SKM-1 (cell line): ENCODE measurements at regions not wholly inside any gene's neighbourhood (a gene's known extent, or its start where the extent isn't known, plus 50 kb on each side); places are given as distances from the start of the nearest gene placed in this dataset.

ENCODE experiments used
- DNase-seq: peaks from one replicate; lab custom pipeline; 2025; ENCODE audit not compliant: unreplicated experiment; lab: John Stamatoyannopoulos, UW

DNA sequence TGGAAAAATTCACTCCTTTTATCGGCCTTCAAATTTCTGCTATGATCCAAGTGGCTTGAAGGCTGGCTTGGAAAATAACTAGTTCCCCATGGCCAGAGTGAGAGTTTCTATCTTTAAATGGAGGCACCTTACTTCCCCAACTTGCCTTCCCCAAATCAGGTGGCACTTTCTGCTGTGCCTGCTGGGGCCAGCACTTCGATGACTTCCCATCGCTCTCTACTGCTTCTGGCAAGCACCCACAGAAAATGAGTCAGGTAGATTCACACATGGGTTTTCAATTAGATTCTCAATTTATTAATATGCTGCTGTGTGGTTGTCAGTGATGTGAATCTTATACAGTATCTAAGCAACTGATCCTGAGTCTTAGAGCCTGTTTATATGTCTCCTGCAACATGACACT, 398.8 kb upstream of the RAG2 start:
- DNase-seq: no peak

DNA sequence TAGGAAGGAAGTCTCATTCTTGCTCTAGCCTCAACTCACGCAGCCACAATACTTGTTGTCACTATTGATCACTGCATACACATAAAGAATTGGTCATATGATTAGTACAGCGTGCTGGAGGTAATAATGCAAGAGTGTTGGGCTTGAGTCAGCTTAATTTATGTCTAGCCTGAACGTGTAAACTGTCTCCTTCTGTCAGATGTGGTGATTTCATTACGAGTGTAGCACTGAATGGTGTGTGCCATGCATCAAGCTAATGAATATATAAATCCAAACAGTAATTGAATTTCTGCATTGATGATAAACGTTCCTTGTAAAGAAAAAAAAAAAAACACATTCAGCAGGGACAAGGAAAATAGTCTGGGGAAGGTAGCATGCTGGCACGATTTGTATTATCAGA, 396.2 kb upstream of the RAG2 start:
- no peak for DNase-seq

DNA sequence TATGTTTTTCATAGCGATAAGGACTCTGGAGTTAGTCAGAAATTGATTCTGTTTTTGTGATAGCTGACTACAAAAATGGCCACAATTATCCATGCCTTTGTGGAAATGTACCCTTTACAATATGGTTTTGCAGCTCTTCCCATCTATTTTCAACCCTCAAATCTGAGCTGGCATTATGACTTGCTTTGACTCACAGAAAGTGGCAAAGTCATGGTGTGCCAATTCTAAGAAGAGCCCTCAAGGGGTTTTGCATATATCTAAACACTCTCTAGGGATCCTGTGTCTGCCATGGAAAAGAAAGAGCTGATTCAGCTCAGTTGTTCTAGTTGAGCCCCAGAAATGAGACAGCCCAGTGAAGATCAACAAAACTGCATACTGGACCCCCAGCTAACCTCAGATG, 390.5 kb upstream of the RAG2 start:
- DNase-seq: no peak

DNA sequence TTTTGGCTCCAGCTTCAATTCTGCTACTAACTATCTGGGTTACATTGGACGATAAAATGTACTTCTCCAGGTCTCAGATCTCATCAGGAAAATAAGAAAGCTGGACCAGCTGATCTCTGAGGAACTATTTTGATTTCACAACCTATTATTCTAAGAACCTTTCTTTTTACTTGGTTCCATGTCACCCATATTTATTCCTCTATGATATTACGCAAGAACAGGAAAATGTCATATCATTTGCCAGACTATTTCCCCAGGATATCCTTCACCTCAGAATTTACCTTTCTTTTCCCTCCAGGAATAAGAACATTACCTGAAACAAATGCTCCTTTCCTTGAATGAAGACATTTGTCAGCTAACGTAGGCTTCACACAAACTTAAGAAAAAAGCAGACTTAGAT, 387.5 kb upstream of the RAG2 start:
- DNase-seq: no peak

DNA sequence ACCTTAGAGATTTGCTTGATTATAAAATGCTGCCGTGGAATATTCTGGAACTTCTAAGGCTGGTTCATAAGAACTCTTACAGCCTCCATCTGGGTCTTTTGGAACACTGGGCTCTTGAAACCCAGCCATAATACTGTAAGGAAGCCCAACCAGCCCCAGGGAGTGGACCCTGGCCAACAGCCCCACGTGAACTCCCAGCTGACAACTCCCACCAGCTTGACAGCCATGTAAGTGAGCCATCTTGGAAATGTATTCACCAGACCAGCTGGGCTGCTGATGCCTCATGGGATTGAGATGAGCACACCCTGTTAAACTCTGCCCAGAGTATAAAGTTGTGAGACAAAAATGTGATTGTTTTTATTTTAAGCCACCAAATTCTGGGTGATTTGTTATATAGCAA, 378.7 kb upstream of the RAG2 start:
- no peak for DNase-seq

DNA sequence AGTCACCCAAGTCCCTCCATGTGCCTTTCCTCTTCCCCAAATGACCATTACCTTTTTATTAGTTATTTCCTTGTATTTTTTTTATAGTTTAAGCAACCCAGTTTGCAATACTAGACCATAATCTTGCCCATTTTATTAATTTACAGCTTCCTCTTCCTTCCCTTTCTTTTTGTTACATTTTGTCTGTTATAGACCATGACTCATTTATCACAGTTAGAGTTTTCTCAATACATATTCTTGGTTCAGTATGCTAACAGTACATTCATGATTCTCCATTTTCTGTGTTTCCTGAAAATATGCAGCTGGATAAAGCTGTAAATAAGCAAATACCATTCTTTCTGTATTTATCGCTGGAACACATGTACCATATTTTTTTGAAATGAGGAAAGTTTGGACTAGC, 376.7 kb upstream of the RAG2 start:
- no peak for DNase-seq

DNA sequence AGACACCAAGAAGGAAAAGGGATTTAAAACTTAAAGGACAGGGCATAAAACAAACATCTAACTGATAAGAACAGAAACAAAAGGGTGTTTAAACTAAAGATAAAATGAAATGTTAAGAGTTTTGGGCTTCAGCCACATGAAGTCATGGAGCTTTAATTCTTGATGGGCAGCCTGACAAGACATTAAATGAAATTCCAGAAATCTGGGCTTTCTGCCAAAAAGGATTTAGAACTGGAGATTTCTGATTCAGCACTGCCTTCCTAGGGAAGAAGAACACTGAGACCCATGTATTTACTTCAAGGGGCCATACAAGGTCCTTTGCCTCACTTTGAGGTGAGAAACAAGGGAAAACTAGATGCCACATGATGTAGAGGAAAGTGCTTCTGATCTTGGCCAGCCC, 355.9 kb upstream of the RAG2 start:
- no peak for DNase-seq

DNA sequence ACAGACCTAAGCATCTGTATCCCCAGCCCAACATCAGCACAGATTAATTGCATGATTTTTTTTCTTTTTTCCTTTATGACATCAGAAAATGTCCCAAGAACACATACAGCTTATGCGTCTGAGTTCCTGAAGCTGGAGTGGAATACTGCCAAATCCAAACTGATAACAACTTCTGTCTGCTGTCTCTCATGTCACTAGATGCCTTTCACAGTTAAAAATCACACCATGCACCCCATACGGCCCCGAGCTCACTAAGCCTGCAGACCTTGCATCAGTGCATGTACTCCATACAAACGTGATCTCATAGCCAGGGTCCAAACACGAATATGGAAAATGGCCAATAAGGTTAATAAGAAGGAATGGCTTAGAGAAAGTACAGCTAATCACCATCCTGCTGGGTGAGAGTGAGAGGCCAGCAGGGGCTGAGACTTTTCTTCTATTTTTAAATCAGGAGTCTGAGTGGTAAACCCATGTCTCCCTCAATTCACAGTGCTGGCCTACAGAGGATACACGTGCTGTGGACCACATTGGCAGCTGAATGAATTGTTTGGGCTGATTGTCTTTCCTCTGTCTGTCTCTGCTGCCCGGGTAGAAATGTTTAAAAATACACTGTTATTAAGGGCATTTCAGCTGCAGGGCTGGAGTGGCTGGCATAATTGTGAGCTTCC, 350.6 kb upstream of the RAG2 start:
- no peak for DNase-seq

DNA sequence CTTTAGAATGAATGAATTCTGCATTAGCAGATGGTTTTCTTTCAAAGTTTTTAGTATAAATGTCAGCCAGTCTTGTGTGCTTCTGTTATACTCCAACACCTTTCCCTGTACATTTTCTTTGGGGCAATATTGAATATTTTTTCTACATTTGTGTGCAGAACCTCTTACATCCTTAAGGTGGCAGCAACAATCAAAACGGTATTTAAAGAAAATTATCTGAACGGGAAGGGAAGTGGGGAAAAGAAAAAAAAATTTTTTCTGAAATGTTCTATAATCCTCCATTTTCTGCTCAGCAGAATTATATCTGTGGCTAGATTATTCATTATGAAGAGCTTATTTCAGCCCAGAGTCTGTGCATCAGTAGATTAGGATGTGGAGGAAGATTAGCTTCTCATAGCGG, 347.3 kb upstream of the RAG2 start:
- DNase-seq: peak; percentile 12

DNA sequence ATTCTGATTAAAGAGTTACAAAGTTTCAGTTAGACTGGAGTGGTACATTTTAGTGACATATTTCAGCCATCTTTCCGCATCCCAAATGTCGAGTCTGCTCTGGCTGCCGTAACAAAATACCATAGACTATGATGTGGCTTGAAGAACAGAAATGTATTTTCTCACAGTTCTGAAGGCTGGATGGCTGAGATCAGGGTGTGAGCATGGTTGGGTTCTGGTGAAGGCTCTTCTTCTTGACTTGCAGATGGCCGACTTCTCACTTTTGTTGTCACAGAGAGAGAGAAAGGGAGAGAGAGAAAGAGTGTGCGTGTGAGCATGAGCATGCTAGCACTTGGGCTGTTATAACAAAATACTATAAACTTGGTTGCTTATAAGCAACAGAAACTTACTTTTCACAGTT, 335.4 kb upstream of the RAG2 start:
- DNase-seq: no peak

DNA sequence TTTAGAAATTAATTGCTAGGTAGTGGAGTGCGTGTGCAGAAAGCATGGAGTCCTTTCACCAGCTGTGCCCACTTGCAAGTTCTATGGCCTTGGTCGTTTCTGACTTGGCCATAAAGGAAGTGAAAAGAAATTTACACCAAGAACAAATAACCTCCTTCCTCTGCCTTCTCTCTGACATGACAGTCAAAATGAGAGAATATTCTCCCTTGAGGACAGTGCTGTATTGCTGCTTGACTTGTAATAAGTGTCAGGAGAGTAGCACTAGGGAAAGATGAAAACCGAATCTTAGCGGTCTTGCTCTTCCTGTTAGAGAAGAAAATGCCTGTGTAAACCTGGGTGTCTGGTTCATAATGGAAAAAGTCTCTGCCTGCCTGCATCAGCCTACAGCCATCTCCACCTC, 333.1 kb upstream of the RAG2 start:
- DNase-seq: no peak

DNA sequence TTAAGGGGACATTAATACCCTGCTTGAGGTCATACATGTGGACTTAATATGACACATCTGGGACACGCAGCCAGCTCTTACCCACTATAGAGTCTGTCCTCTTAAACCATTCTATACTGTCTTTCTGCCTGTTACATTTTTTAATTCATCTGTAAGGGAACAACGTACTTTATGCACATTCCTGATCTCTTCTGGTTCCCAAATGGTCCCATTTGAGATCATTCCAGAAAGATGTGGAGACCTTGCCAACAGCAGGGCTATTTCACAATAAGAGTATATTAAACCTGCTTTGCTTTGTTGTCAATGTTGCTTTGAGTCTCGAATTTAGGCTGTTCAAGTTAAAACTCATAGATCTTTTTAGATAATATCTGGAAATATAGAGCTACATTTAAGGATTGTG, 332.2 kb upstream of the RAG2 start:
- DNase-seq: no peak

DNA sequence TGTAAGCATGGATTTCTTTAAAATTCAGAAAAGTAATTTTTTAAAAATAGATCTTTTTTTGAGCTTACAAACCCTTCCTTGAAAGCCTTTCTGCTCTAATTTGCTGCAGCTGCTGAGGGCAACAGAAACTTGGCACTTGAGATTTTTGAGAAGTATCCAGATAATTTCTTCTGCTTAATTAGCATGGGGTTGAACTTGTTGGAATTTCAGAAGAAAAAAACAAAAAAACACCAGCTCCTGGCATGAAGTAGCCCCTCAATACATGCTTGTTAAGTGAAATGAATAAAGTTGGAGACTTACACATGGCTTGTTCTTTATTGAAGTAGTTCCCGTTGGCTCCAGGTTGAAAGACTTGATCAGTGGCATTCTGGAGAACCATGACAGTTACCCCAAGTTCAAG, 331.4 kb upstream of the RAG2 start:
- DNase-seq: no peak

DNA sequence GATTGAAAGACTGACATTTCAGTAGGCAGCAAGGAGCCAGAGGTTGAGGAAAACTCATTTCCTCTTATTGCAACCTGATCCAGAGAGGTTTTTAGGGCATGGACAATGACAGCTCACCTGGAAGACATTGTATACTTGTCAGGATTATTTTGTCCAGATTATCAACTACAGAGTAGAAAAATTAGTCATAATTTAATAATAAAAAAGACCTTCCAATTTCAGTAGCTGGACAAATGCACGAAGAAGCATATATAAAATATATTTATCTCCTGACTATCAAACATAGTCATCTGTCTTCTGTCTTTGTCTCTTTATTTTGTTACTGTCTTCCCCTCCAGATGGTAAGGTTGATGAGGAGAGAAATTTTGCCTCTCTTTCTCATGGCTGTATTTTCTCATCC, 330.6 kb upstream of the RAG2 start:
- no peak for DNase-seq

DNA sequence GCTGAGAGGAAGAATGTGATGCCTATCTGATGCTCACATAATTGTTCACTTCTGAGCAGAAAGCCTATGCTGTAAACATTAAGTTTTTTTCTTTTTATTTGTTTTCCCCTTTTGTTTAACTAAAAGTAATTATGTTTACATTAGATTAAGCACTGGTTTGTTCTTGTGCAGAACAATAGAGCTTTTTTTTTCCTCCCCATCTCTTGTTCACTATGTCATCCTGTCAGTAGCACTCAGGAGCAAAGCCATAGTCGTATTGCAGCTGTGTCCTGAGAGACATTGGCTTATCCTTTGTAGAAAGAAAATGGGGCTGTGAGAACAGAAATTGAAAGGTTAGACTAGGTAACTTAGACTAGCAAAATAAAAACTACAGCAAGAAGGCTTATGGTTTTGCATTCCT, 301.8 kb upstream of the RAG2 start:
- DNase-seq: no peak

DNA sequence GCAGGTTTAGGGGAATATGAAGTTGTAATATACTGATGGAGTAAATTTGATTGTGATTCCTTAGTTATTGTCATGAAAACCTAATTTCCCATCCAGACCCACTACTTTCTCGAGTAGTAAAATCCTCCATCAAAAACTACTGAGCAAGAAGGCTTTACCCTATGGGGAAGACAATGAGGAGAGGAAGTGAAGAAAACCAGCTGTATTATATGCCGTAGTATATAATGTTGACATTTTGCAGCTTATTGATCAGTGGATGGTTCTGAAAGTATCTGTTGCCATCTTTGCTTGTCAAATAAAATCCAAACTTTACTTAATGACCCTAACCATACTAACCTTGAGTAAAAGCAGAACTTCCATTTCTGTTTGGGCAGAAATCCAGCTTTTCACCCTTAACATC, 292.8 kb upstream of the RAG2 start:
- DNase-seq: no peak

DNA sequence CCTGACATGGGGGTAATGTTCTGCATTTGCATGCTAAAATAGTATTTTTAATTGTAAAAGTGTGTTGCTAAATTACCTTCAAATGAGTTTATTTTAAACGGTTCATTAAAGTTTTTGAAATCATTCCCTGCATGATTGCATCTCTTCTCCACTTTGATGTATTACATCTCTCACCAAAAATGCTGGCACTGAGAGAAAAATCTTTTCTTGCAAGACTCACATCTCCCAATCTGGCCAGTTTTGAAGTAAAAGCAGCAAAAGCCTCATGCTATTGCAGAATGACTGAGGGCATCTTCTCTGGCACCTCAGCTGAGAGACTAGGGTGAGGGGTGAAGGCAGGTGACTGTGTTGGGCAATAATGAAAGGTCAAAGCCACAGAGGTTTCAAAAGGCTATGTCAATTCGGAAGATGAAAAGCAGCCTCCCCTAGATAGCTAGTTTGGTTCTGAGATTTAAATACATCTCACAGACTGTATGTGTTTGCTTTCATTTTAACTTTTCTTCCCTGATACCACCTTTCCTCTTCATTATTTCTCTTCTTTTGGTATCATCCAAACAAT, 292.2 kb upstream of the RAG2 start:
- no peak for DNase-seq

DNA sequence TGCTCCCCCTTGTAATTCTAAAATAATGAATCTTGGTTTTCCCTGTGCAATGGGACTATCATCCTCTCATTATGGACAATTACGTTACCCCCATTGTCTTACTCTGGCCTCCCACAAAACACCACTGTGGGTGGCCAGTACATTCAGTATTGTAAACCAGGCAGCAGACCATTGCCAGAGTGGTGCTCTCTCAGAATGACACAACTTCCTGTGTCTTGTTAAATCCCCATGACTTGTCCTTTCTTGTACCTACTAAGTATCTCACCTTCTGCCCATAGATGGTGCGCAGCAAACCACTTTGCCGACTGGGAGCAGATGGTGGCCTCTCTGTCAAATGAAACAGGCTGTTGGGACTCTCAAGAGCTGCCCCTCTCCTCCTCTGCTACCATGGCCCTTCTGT, 287.1 kb upstream of the RAG2 start:
- no peak for DNase-seq

DNA sequence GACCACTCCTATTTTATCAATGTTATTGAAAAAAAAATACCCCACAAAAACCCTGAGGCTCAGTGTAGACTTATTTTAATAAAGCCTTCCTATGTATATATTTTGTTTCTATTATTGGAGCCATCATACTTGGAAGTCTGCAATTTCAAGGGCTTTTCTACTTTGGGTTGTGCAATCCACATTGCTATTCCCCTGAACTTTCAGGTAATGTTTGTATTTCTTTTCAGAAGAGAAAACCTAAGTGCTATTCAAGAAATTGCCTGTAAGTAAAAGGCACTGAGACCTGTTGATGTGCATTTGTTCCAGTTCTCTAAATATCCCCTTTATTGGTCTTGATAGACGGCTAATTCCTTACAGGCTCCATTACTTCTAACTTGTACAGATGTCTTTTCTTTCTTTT, 280.7 kb upstream of the RAG2 start:
- DNase-seq: no peak

DNA sequence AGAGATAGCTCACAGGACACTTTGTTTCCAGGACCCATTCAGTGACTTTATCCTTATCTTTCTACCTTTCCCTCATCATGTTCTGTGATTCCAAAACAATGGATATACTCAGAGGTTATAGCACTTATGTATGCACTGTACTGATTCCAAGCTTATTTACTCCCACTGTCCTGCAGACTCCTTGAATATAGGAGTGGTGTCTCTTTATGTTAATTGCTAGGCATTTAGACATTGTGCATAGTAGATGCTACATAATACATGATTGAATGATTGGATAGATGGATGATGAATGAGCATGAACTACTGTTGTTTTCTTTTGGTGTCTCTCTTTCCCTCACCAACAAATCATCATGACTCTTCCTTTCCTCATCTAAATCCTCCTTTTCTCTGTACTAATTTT, 279.1 kb upstream of the RAG2 start:
- DNase-seq: no peak

DNA sequence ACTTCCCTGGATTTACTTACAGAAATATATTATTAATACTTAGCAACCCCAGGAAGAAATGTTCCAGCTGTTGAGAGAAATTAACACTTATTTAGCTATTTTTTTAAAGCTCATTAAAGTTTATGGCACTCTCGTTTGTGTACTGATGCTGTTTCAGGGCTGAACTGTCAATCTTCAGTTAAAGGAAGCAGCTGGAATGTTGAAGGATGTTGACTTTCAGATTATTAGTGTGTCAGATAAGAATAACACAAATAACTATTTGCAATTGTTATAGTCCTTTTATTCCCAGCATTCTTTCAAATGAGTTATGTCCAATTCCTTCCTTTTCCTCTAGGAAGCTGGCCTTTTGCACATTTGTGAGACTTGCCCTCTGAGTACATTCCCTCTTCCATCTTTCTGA, 278.2 kb upstream of the RAG2 start:
- DNase-seq: no peak

DNA sequence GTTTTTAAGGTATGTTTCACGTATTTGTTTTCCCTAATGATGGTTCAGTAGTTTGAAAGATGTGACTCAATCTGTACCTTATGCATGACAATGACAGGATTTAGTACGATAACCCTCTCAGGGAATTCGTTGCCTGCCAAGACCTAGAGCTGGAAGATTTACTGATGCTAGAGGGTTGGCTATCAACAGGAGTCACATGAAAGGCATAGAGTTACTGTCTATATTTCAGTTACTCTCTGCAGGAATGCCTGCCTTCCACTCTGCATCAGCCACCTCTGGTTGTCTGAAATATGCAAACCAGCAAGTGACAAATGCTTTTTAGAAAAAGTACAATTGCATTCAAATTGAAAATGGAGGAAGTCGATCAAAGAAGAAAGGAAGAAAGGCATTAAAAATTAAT, 276.3 kb upstream of the RAG2 start:
- no peak for DNase-seq

DNA sequence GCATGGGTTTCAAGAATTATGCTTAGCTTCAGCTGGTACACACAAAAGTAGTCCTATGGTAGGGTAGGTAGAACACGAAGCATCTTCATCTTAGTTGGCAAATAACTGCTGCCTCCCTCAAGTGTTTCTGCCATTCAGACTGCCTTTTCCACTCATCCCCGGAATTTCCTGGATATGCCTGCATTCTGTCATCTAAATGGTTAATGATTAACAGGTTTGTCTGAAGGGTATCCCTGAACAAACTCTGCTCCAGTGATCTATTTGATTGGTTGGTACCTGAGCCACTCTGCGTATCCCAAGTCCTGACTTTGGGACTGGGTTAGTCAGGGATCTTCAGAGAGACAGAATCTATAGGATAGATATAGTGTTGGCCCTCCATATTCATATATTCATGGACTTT, 272.3 kb upstream of the RAG2 start:
- DNase-seq: no peak

DNA sequence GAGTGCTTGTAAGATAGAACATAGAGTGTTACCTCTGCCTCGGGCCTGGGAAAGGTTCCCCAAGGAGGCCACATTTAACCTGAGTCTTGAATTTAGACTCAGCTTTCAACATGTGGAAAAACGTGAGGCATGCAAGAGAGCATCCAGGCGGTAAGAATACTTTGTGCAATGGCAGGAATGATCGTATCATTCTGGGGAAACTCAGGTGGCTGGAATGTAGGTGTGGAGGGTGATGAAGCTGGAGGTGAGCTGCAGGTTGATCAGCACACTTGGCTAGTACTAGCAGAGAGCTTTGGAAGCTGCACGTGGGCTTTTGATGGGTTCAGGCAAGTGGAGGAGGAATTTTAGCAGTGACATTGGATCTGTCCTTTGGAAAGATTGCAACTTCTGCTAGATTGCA, 270.3 kb upstream of the RAG2 start:
- no peak for DNase-seq
